ENCODE measurements at regions not wholly inside any gene's neighbourhood (a gene's known extent, or its start where the extent isn't known, plus 50 kb on each side); places are given as distances from the start of the nearest gene placed in this dataset.

GRCh38 chr3:64319391-64319790, 94.1 kb upstream of the PRICKLE2 start:
- Histone ChIP-seq H3K4me1 (ENCODE audit: control insufficient read depth, insufficient read depth, low read length) (peaks cover 7% of the 10 kb centered on the region; the same call in 1 of the 2 replicates), H3K36me3 (ENCODE audit: control insufficient read depth, insufficient read depth, low read length) (no peaks in the 10 kb centered on the region), H3K4me3 (ENCODE audit: low read depth, low read length) (no peak overlapping the region), H3K27me3 (ENCODE audit: control insufficient read depth, insufficient read depth, low read length) (no peaks in the 10 kb centered on the region), H3K9ac (ENCODE audit: low read depth, low read length) (no peak overlapping the region), H3K27ac (ENCODE audit: low read depth, low read length) (peak overlapping the region; percentile 33), H3K9me3 (ENCODE audit: control insufficient read depth, insufficient read depth, low read length) (no peaks in the 10 kb centered on the region)

DNA sequence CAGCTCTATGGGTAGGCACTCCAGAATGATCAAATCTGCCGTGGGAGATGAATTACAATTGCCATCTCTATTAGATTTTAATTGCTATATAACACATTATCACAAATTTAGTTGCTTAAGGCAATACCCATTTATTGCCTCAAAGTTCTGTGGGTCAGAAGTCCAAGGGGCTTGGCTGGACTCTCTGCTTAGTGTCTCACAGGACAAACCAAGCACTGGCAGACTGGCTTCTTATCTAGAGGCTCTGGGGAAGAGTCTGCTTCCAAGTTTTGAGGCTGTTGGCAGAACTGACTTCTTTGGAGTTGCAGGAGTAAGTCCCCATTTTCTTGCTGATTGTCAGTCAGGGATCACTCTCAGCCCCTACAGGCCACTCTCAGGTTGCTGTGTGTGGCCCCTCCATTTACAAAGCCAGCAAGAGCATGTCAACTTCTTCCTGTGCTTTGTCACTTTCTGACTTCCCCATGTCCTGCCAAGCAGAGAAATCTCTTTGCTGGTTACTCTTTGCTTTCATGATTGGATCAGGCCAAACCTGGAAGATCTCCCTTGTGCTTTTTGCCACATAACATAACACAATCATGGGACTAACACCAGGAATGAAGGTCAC, 93.5 kb upstream of the PRICKLE2 start:
- no peaks in the 10 kb centered on the region for H3K36me3 ChIP-seq (ENCODE audit: control insufficient read depth, insufficient read depth, low read length)
- H3K27me3 ChIP-seq (ENCODE audit: control insufficient read depth, insufficient read depth, low read length): no peaks in the 10 kb centered on the region
- H3K27ac ChIP-seq (ENCODE audit: low read depth, low read length): no peak overlapping the region
- H3K9ac ChIP-seq (ENCODE audit: low read depth, low read length): no peak overlapping the region
- H3K4me3 ChIP-seq (ENCODE audit: low read depth, low read length): no peak overlapping the region
- H3K9me3 ChIP-seq (ENCODE audit: control insufficient read depth, insufficient read depth, low read length): no peaks in the 10 kb centered on the region
- H3K4me1 ChIP-seq (ENCODE audit: control insufficient read depth, insufficient read depth, low read length): peaks cover 7% of the 10 kb centered on the region; the same call in 1 of the 2 replicates

- Histone ChIP-seq H3K9me3 (ENCODE audit: control insufficient read depth, insufficient read depth, low read length) (no peaks in the 10 kb centered on the region), H3K4me1 (ENCODE audit: control insufficient read depth, insufficient read depth, low read length) (peaks cover 7% of the 10 kb centered on the region; the same call in 1 of the 2 replicates), H3K36me3 (ENCODE audit: control insufficient read depth, insufficient read depth, low read length) (no peaks in the 10 kb centered on the region), H3K27me3 (ENCODE audit: control insufficient read depth, insufficient read depth, low read length) (no peaks in the 10 kb centered on the region), H3K9ac (ENCODE audit: low read depth, low read length) (no peak overlapping the region), H3K27ac (ENCODE audit: low read depth, low read length) (no peak overlapping the region), H3K4me3 (ENCODE audit: low read depth, low read length) (no peak overlapping the region)
These were observed 92.7 kb upstream of the PRICKLE2 start for GRCh38 chr3:64318001-64318400.

DNA sequence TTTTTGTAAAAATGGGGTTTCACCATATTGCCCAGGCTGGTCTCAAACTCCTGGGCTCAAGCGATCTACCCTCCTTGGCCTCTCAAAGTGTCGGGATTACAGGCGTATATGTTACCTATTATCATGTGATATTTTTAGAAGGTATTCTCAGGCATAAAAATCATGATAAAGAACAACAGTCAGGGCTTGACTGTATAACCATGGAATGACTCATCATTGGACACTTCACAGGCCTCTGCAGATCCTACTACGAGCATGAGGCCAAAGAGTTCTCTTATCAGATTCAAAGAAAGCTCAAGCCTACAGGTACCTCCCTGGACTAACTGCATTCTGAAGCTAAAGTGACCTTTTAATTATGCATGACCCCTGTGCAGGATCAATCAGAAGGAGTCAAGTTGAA, 91.7 kb upstream of the PRICKLE2 start:
- Histone ChIP-seq H3K27ac (ENCODE audit: low read depth, low read length) (no peak overlapping the region), H3K4me3 (ENCODE audit: low read depth, low read length) (no peak overlapping the region), H3K27me3 (ENCODE audit: control insufficient read depth, insufficient read depth, low read length) (no peaks in the 10 kb centered on the region), H3K36me3 (ENCODE audit: control insufficient read depth, insufficient read depth, low read length) (no peaks in the 10 kb centered on the region), H3K4me1 (ENCODE audit: control insufficient read depth, insufficient read depth, low read length) (peaks cover 7% of the 10 kb centered on the region; the same call in 1 of the 2 replicates), H3K9me3 (ENCODE audit: control insufficient read depth, insufficient read depth, low read length) (no peaks in the 10 kb centered on the region), H3K9ac (ENCODE audit: low read depth, low read length) (no peak overlapping the region)

- no peak overlapping the region for H3K4me3 ChIP-seq (ENCODE audit: low read depth, low read length)
- no peaks in the 10 kb centered on the region for H3K27me3 ChIP-seq (ENCODE audit: control insufficient read depth, insufficient read depth, low read length)
- H3K9ac ChIP-seq (ENCODE audit: low read depth, low read length): no peak overlapping the region
- H3K4me1 ChIP-seq (ENCODE audit: control insufficient read depth, insufficient read depth, low read length): no peaks in the 10 kb centered on the region
- no peaks in the 10 kb centered on the region for H3K9me3 ChIP-seq (ENCODE audit: control insufficient read depth, insufficient read depth, low read length)
- H3K27ac ChIP-seq (ENCODE audit: low read depth, low read length): no peak overlapping the region
- no peaks in the 10 kb centered on the region for H3K36me3 ChIP-seq (ENCODE audit: control insufficient read depth, insufficient read depth, low read length)
These were observed 86.3 kb upstream of the PRICKLE2 start for GRCh38 chr3:64311424-64312061.

DNA sequence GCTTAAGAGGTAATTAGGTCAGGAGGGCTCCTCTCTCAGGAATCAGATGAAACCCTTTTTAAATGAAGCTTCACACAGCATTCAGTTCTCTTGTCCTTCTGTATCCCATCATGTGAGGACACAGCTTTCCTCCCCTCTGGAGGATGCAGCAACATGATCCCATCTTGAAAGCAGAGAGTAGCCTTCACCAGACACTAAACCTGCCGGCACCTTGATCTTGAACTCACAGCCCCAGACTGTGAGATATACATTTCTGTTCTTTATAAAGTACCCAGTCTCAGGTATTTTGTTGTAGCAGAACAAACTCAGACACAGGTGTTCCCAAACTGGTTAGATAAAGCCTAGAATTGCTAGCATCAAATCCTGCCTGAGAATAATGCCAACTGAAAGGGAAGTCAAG, 83.7 kb upstream of the PRICKLE2 start:
- H3K4me1 ChIP-seq (ENCODE audit: control insufficient read depth, insufficient read depth, low read length): no peaks in the 10 kb centered on the region
- H3K9me3 ChIP-seq (ENCODE audit: control insufficient read depth, insufficient read depth, low read length): no peaks in the 10 kb centered on the region
- no peaks in the 10 kb centered on the region for H3K27me3 ChIP-seq (ENCODE audit: control insufficient read depth, insufficient read depth, low read length)
- H3K4me3 ChIP-seq (ENCODE audit: low read depth, low read length): no peak overlapping the region
- no peaks in the 10 kb centered on the region for H3K36me3 ChIP-seq (ENCODE audit: control insufficient read depth, insufficient read depth, low read length)
- H3K27ac ChIP-seq (ENCODE audit: low read depth, low read length): no peak overlapping the region
- no peak overlapping the region for H3K9ac ChIP-seq (ENCODE audit: low read depth, low read length)

DNA sequence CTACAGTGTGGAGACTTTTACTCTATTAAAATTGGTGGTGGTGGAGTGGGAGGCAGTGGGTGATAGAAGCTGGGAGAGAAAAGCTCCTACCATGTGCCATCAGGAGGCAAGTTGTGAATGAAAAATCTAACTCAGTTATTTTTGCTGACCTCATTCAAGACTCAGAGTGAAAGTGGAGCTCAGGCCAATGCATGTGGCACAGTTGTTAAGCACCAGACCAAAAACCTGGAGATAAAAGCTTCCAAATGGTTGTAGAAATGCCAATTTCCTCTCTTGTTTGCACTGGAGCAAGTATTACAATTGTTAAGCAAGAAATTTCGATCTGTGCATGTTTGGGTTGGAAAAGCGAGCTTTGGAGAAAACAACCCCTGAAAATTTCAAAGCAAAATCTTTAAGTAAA, 81.5 kb upstream of the PRICKLE2 start:
- Histone ChIP-seq H3K9ac (ENCODE audit: low read depth, low read length) (no peak overlapping the region), H3K36me3 (ENCODE audit: control insufficient read depth, insufficient read depth, low read length) (no peaks in the 10 kb centered on the region), H3K4me1 (ENCODE audit: control insufficient read depth, insufficient read depth, low read length) (no peaks in the 10 kb centered on the region), H3K27me3 (ENCODE audit: control insufficient read depth, insufficient read depth, low read length) (no peaks in the 10 kb centered on the region), H3K27ac (ENCODE audit: low read depth, low read length) (no peak overlapping the region), H3K4me3 (ENCODE audit: low read depth, low read length) (no peak overlapping the region), H3K9me3 (ENCODE audit: control insufficient read depth, insufficient read depth, low read length) (no peaks in the 10 kb centered on the region)

DNA sequence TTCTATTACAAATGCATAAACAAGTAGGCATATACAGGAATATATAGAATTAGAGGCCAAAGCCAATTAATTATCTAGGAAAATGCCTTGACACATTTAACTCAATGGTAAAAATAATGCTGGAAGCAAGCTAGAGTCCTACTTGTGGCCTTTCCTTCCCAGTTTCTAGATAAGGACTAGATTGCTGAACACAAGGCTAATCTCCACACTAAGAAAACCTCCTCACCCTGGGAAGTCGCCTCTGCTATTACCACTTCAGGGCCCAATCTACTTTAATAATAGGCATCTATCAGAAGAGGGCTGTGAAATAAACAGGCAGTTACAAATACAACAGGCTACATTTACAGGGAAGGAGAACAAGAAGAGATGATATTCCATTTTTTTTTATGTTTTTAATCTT, 80.5 kb upstream of the PRICKLE2 start:
- Histone ChIP-seq H3K9ac (ENCODE audit: low read depth, low read length) (no peak overlapping the region), H3K27me3 (ENCODE audit: control insufficient read depth, insufficient read depth, low read length) (no peaks in the 10 kb centered on the region), H3K4me3 (ENCODE audit: low read depth, low read length) (no peak overlapping the region), H3K4me1 (ENCODE audit: control insufficient read depth, insufficient read depth, low read length) (no peaks in the 10 kb centered on the region), H3K36me3 (ENCODE audit: control insufficient read depth, insufficient read depth, low read length) (no peaks in the 10 kb centered on the region), H3K9me3 (ENCODE audit: control insufficient read depth, insufficient read depth, low read length) (no peaks in the 10 kb centered on the region), H3K27ac (ENCODE audit: low read depth, low read length) (no peak overlapping the region)

- Histone ChIP-seq H3K4me1 (ENCODE audit: control insufficient read depth, insufficient read depth, low read length) (no peaks in the 10 kb centered on the region), H3K27me3 (ENCODE audit: control insufficient read depth, insufficient read depth, low read length) (no peaks in the 10 kb centered on the region), H3K4me3 (ENCODE audit: low read depth, low read length) (no peak overlapping the region), H3K27ac (ENCODE audit: low read depth, low read length) (no peak overlapping the region), H3K36me3 (ENCODE audit: control insufficient read depth, insufficient read depth, low read length) (no peaks in the 10 kb centered on the region), H3K9ac (ENCODE audit: low read depth, low read length) (no peak overlapping the region), H3K9me3 (ENCODE audit: control insufficient read depth, insufficient read depth, low read length) (no peaks in the 10 kb centered on the region)
These were observed 79.7 kb upstream of the PRICKLE2 start for GRCh38 chr3:64304828-64305410.

DNA sequence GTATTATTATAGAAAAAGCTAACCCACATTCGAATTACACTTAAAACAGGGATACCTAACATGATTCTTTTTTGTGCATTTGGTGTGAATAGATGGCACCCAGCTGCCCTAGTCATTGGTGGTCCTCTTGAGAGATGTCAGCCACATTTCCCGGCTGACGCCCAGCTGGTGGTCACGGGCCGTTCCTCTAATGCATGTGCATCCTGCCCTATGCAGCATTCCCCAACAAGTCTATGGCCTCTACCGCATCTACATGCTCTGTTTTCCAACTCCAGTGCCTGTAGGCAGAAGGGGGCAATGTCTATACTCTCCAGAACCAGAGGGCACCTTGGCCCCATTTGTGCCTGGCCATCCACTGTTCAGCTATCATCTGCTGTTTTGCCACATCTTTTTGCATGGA, 78.6 kb upstream of the PRICKLE2 start:
- no peaks in the 10 kb centered on the region for H3K9me3 ChIP-seq (ENCODE audit: control insufficient read depth, insufficient read depth, low read length)

GRCh38 chr3:64303401-64303800, 78.1 kb upstream of the PRICKLE2 start:
- Histone ChIP-seq H3K27me3 (ENCODE audit: control insufficient read depth, insufficient read depth, low read length) (no peaks in the 10 kb centered on the region), H3K27ac (ENCODE audit: low read depth, low read length) (no peak overlapping the region), H3K4me3 (ENCODE audit: low read depth, low read length) (no peak overlapping the region), H3K4me1 (ENCODE audit: control insufficient read depth, insufficient read depth, low read length) (no peaks in the 10 kb centered on the region), H3K36me3 (ENCODE audit: control insufficient read depth, insufficient read depth, low read length) (no peaks in the 10 kb centered on the region), H3K9me3 (ENCODE audit: control insufficient read depth, insufficient read depth, low read length) (no peaks in the 10 kb centered on the region), H3K9ac (ENCODE audit: low read depth, low read length) (no peak overlapping the region)

More for the DNA sequence above, 78.6 kb upstream of the PRICKLE2 start:
- H3K36me3 ChIP-seq (ENCODE audit: control insufficient read depth, insufficient read depth, low read length): no peaks in the 10 kb centered on the region
- H3K4me1 ChIP-seq (ENCODE audit: control insufficient read depth, insufficient read depth, low read length): no peaks in the 10 kb centered on the region
- no peak overlapping the region for H3K9ac ChIP-seq (ENCODE audit: low read depth, low read length)
- H3K27ac ChIP-seq (ENCODE audit: low read depth, low read length): no peak overlapping the region
- no peaks in the 10 kb centered on the region for H3K27me3 ChIP-seq (ENCODE audit: control insufficient read depth, insufficient read depth, low read length)
- no peak overlapping the region for H3K4me3 ChIP-seq (ENCODE audit: low read depth, low read length)
